HepG2 (cell line): ENCODE measurements at regions not wholly inside any gene's neighbourhood (a gene's known extent, or its start where the extent isn't known, plus 50 kb on each side); places are given as distances from the start of the nearest gene placed in this dataset.

Experiments
- ATAC-seq: fragments of 200-7000 bp; cut with Tn5 transposase; 3 replicates; pipeline ENCODE4 v1.9.1; 2020; ENCODE audit warnings: mild to moderate bottlenecking, moderate library complexity
- BruUV-seq: library from RNA; stranded (reverse); fragments of 400-500 nt; replicated peaks from 2 replicates; lab custom pipeline; 2021; lab: Mats Ljungman, UMichigan
- CTCF ChIA-PET: fragments of 300-600 bp; formaldehyde crosslinking; extraction: SDS; loops from one replicate; lab custom pipeline; 2021; ENCODE audit warnings: low total read pairs, inconsistent platforms, low intra/inter-chr PET ratio; lab: Yijun Ruan, JAX
- POLR2A ChIA-PET: fragments of 350-600 bp; sonication (Branson Sonifier 250); formaldehyde crosslinking; loops from one replicate; lab custom pipeline; 2020; ENCODE audit warnings: antibody characterized with exemption, inconsistent platforms; lab: Yijun Ruan, JAX
- DNase-seq: peaks from one replicate; pipeline ENCODE4 v3.0.0-alpha.2; 2015; ENCODE audit warnings: low spot score
- FAIRE-seq: peaks from 3 replicates; lab custom pipeline; 2011; peaks lifted over from hg19 to GRCh38; lab: Jason Lieb, UNC
- H2AFZ ChIP-seq: one replicate; pipeline ENCODE4 v1.6.1; 2011; ENCODE audit warnings: low read length, inconsistent platforms
- H3K27ac ChIP-seq: fragments of 300-600 bp; 3 replicates; pipeline ENCODE4 v1.8.0; 2011; ENCODE audit warnings: mixed run types, mild to moderate bottlenecking, mixed read lengths, low read length, inconsistent platforms; ENCODE audit not compliant: insufficient read depth; ENCODE audit errors: extremely low read length
- H3K27me3 ChIP-seq, 2 experiments: fragments of 200-600 bp in 1 of 2; 2 replicates in 1 of 2; 3 replicates in 1 of 2; pipeline versions ENCODE4 v1.6.0 to v1.8.0; 2011; ENCODE audit warnings: low read length in 2 of 2, mild to moderate bottlenecking in 2 of 2, moderate library complexity in 2 of 2, inconsistent platforms in 1 of 2; ENCODE audit not compliant: insufficient read depth in 2 of 2, control insufficient read depth in 1 of 2
- H3K36me3 ChIP-seq, 2 experiments: fragments of 200-600 bp in 1 of 2; replicated peaks in 1 of 2; 2 replicates in 1 of 2; 3 replicates in 1 of 2; pipeline versions ENCODE4 v1.5.1 to v1.8.0; 2011; ENCODE audit warnings: low read length in 2 of 2, inconsistent platforms in 1 of 2; ENCODE audit not compliant: insufficient read depth in 2 of 2, control insufficient read depth in 1 of 2
- H3K4me1 ChIP-seq: 2 replicates; pipeline ENCODE4 v1.5.1; 2012; ENCODE audit warnings: low read length, inconsistent platforms; ENCODE audit not compliant: insufficient read depth
- H3K4me2 ChIP-seq: 2 replicates; pipeline ENCODE4 v1.6.0; 2011; ENCODE audit warnings: low read depth, low read length, inconsistent platforms
- H3K4me3 ChIP-seq, 3 experiments: fragments of 200-600 bp in 1 of 3; sonication (generic), shearing (Covaris generic) in 1 of 3; replicated peaks in 1 of 3; 2 replicates each; pipeline ENCODE4 v1.5.1; 2011 to 2016; ENCODE audit warnings: low read length in 3 of 3, inconsistent platforms in 2 of 3, low read depth in 2 of 3, mild to moderate bottlenecking in 2 of 3, control low read depth in 1 of 3, mixed read lengths in 1 of 3; ENCODE audit not compliant: insufficient read depth in 1 of 3
- H3K79me2 ChIP-seq: one replicate; pipeline ENCODE4 v1.6.1; 2011; ENCODE audit warnings: low read length, inconsistent platforms; ENCODE audit not compliant: insufficient read depth
- H3K9ac ChIP-seq: 2 replicates; pipeline ENCODE4 v1.6.0; 2011; ENCODE audit warnings: mild to moderate bottlenecking, low read depth, low read length, inconsistent platforms; ENCODE audit not compliant: insufficient read depth
- H3K9me3 ChIP-seq: 2 replicates; pipeline ENCODE4 v1.5.1; 2012; ENCODE audit warnings: mild to moderate bottlenecking, low read length
- H4K20me1 ChIP-seq: 2 replicates; pipeline ENCODE4 v1.6.0; 2011; ENCODE audit warnings: inconsistent platforms, mild to moderate bottlenecking, low read length, moderate library complexity; ENCODE audit not compliant: insufficient read depth
- HNRNPUL1 ChIP-seq: fragments of 200-400 bp; formaldehyde crosslinking; IDR thresholded peaks from 2 replicates; pipeline ENCODE4 v1.6.1; 2017; ENCODE audit warnings: low read depth, mild to moderate bottlenecking, low read length, moderate library complexity
- IRX3 ChIP-seq: sonication (generic); formaldehyde crosslinking; IDR thresholded peaks from 2 replicates; pipeline ENCODE4 v1.8.1; 2023; ENCODE audit warnings: mild to moderate bottlenecking, low read depth, missing genetic modification reagents, borderline replicate concordance
- MAFF ChIP-seq: IDR thresholded peaks from 2 replicates; pipeline ENCODE4 v1.6.1; 2011; ENCODE audit warnings: low read depth, low read length, improper control_type of control experiment
- MAFK ChIP-seq, 2 experiments: IDR thresholded peaks in 1 of 2; conservative IDR thresholded peaks in 1 of 2; 2 replicates each; pipeline ENCODE4 v1.6.1; 2011; ENCODE audit warnings: improper control_type of control experiment in 2 of 2, low read length in 2 of 2
- MTF1 ChIP-seq: sonication (generic); formaldehyde crosslinking; IDR thresholded peaks from 2 replicates; pipeline ENCODE4 v1.5.0; 2020; ENCODE audit warnings: missing genetic modification reagents
- MTF2 ChIP-seq: sonication (generic); formaldehyde crosslinking; IDR thresholded peaks from 2 replicates; pipeline ENCODE4 v1.5.0; 2020; ENCODE audit warnings: missing genetic modification reagents, borderline replicate concordance
- MXD4 ChIP-seq: IDR thresholded peaks from 2 replicates; pipeline ENCODE4 v1.6.1; 2016; ENCODE audit warnings: mild to moderate bottlenecking, missing biosample characterization, missing genetic modification reagents
- SNAI1 ChIP-seq: sonication (generic); formaldehyde crosslinking; IDR thresholded peaks from 2 replicates; pipeline ENCODE4 v1.5.0; 2020; ENCODE audit warnings: mild to moderate bottlenecking, missing genetic modification reagents, borderline replicate concordance
- TARDBP ChIP-seq: sonication (generic); formaldehyde crosslinking; IDR thresholded peaks from 2 replicates; pipeline ENCODE4 v1.8.0; 2022; ENCODE audit warnings: mild to moderate bottlenecking, missing genetic modification reagents
- ZNF205 ChIP-seq: IDR thresholded peaks from 2 replicates; pipeline ENCODE4 v1.6.1; 2018; ENCODE audit warnings: missing biosample characterization, missing genetic modification reagents
- ZNF496 ChIP-seq: sonication (generic); formaldehyde crosslinking; IDR thresholded peaks from 2 replicates; pipeline ENCODE4 v1.8.1; 2023; ENCODE audit warnings: mild to moderate bottlenecking, moderate library complexity, missing genetic modification reagents; ENCODE audit not compliant: insufficient replicate concordance
- ZNF512B ChIP-seq: sonication (generic); formaldehyde crosslinking; IDR thresholded peaks from 2 replicates; pipeline ENCODE4 v1.5.1; 2020; ENCODE audit warnings: missing genetic modification reagents, mild to moderate bottlenecking, borderline replicate concordance
- ZNF530 ChIP-seq: sonication (generic); formaldehyde crosslinking; IDR thresholded peaks from 2 replicates; pipeline ENCODE4 v1.5.0; 2020; ENCODE audit warnings: low read depth, mild to moderate bottlenecking, missing genetic modification reagents
- ZNF572 ChIP-seq: sonication (generic); formaldehyde crosslinking; IDR thresholded peaks from 2 replicates; pipeline ENCODE4 v1.5.1; 2020; ENCODE audit warnings: mild to moderate bottlenecking, missing genetic modification reagents
- ZNF850 ChIP-seq: sonication (generic); formaldehyde crosslinking; conservative IDR thresholded peaks from 2 replicates; pipeline ENCODE4 v1.9.0; 2021; ENCODE audit warnings: mild to moderate bottlenecking, missing genetic modification reagents
- ZSCAN21 ChIP-seq: sonication (generic); formaldehyde crosslinking; IDR thresholded peaks from 2 replicates; pipeline ENCODE4 v1.8.0; 2022; ENCODE audit warnings: mild to moderate bottlenecking, missing genetic modification reagents, moderate library complexity, borderline replicate concordance
- WGBS: methylation state at CpG from one replicate; pipeline ENCODE4 v1.1.6; 2017; ENCODE audit warnings: low lambda C conversion rate; 5-methylcytosine and 5-hydroxymethylcytosine counted together
- in situ Hi-C: cut with HindIII; loops from 2 replicates; pipeline ENCODE4 v1.10.0; 2017; ENCODE audit warnings: low pct_unique_long_range_greater_than_20kb; ENCODE audit not compliant: extremely low pct_ligation_motif_present
- intact Hi-C: fragments of 100-400 bp; cut with micrococcal nuclease; formaldehyde crosslinking; loops from one replicate; pipeline ENCODE4 v1.10.0; 2022; ENCODE audit not compliant: unreplicated experiment

GRCh38 chr7:65250216-65250615, 123.4 kb upstream of the ZNF92 start:
- FAIRE-seq, result no peak

GRCh38 chr7:65247491-65247890, 126.2 kb upstream of the ZNF92 start:
- TF ChIP-seq ZNF512B (CRISPR knock-in tag), result no peak
- TF ChIP-seq ZNF572 (CRISPR knock-in tag), result no peak
- TF ChIP-seq MTF2, result no peak
- no peak for TF ChIP-seq ZNF850 (CRISPR knock-in tag)
- TF ChIP-seq ZNF496, result no peak
- TF ChIP-seq HNRNPUL1, result no peak
- TF ChIP-seq TARDBP, result no peak
- no peak for TF ChIP-seq ZSCAN21 (CRISPR knock-in tag)
- TF ChIP-seq MXD4 (CRISPR knock-in tag), result no peak
- TF ChIP-seq IRX3 (CRISPR knock-in tag), result no peak
- no peak for TF ChIP-seq MTF1 (CRISPR knock-in tag)
- no peak for TF ChIP-seq SNAI1 (CRISPR knock-in tag)
- no peak for TF ChIP-seq ZNF530 (CRISPR knock-in tag)
- H3K36me3 ChIP-seq, result no peaks in the 10 kb centered on the region
- H3K4me3 ChIP-seq, result no peak overlapping the region
- no peak for ATAC-seq
- BruUV-seq, result no TSS peak
- H3K27me3 ChIP-seq, result no peaks in the 10 kb centered on the region
- H4K20me1 ChIP-seq, result no peaks in the 10 kb centered on the region
- ChIA-PET CTCF (no interaction called here), POLR2A (no interaction called here)
- intact Hi-C loops (no loop called here), in situ Hi-C loops (no loop called here)
- WGBS, result 60% methylated on average over 2 of the region's 5 CpGs
- H3K9ac ChIP-seq, result no peak overlapping the region
- H3K9me3 ChIP-seq, result no peaks in the 10 kb centered on the region
- H3K79me2 ChIP-seq, result no peaks in the 10 kb centered on the region
- H2AFZ ChIP-seq, result no peak overlapping the region
- FAIRE-seq, result no peak
- H3K4me2 ChIP-seq, result no peak overlapping the region
- no peak for DNase-seq
- peaks cover 20% of the 10 kb centered on the region for H3K4me1 ChIP-seq
- no peak overlapping the region for H3K27ac ChIP-seq

More at GRCh38 chr7:65250216-65250615, 123.4 kb upstream of the ZNF92 start:
- Histone ChIP-seq H3K4me2 (no peak overlapping the region), H3K9ac (no peak overlapping the region), H3K79me2 (no peaks in the 10 kb centered on the region), H3K27me3 (no peaks in the 10 kb centered on the region), H4K20me1 (no peaks in the 10 kb centered on the region), H2AFZ (no peak overlapping the region), H3K4me1 (peaks cover 20% of the 10 kb centered on the region), H3K4me3 (no peak overlapping the region), H3K36me3 (no peaks in the 10 kb centered on the region)
- BruUV-seq, result no TSS peak
- ATAC-seq, result no peak
- DNase-seq, result no peak
- ChIA-PET CTCF (no interaction called here), POLR2A (no interaction called here)
- TF ChIP-seq MAFK (conservative IDR thresholded peaks at IDR 0.05 in 1 of 2, IDR thresholded peaks at IDR 0.05 in 1 of 2; ENCODE audit: low read length in 2 of 2), result peak; percentile 83 to 89
- peak; percentile 73 for TF ChIP-seq MAFF
- TF ChIP-seq ZNF205 (CRISPR knock-in tag), result no peak
- TF ChIP-seq, all 625 proteins: peak for 2
- intact Hi-C loops, result no loop called here
- Histone ChIP-seq H3K9me3 (no peaks in the 10 kb centered on the region), H3K27ac (no peak overlapping the region)
- in situ Hi-C loops, result no loop called here
- 25% methylated on average over 2 of the region's 3 CpGs for WGBS
